H9 (cell line): ENCODE measurements at regions not wholly inside any gene's neighbourhood (a gene's known extent, or its start where the extent isn't known, plus 50 kb on each side); places are given as distances from the start of the nearest gene placed in this dataset.

Experiments
- DNase-seq: peaks from one replicate; pipeline ENCODE4 v3.0.0-alpha.2; 2017
- H2AFZ ChIP-seq: one replicate; pipeline ENCODE4 v1.6.1; 2013; ENCODE audit warnings: mild to moderate bottlenecking, low read length, control low read depth, moderate library complexity
- H2AK5ac ChIP-seq: 2 replicates; pipeline ENCODE4 v1.6.1; 2013; ENCODE audit warnings: low read length, control low read depth, mixed read lengths; ENCODE audit not compliant: insufficient read length
- H2BK120ac ChIP-seq: one replicate; pipeline ENCODE4 v1.6.1; 2013; ENCODE audit warnings: low read depth, mild to moderate bottlenecking, low read length, control low read depth, inconsistent platforms; ENCODE audit not compliant: poor library complexity, severe bottlenecking
- H2BK12ac ChIP-seq: 2 replicates; pipeline ENCODE4 v1.6.1; 2013; ENCODE audit warnings: low read length, control low read depth, mixed read lengths, low read depth; ENCODE audit not compliant: insufficient read length
- H2BK15ac ChIP-seq: 2 replicates; pipeline ENCODE4 v1.6.1; 2013; ENCODE audit warnings: low read depth, low read length, control low read depth
- H2BK20ac ChIP-seq: one replicate; pipeline ENCODE4 v1.6.1; 2013; ENCODE audit warnings: low read depth, mild to moderate bottlenecking, low read length, control low read depth, inconsistent platforms; ENCODE audit not compliant: poor library complexity, severe bottlenecking
- H2BK5ac ChIP-seq: 2 replicates; pipeline ENCODE4 v1.6.1; 2013; ENCODE audit warnings: low read length, control low read depth, mixed read lengths; ENCODE audit not compliant: insufficient read length
- H3K14ac ChIP-seq: 2 replicates; pipeline ENCODE4 v1.6.1; 2013; ENCODE audit warnings: low read length, control low read depth; ENCODE audit not compliant: insufficient read depth
- H3K18ac ChIP-seq: 2 replicates; pipeline ENCODE4 v1.6.1; 2013; ENCODE audit warnings: low read depth, mild to moderate bottlenecking, mixed read lengths, low read length, control low read depth; ENCODE audit not compliant: insufficient read length
- H3K23ac ChIP-seq: 2 replicates; pipeline ENCODE4 v1.6.1; 2013; ENCODE audit warnings: low read length, control low read depth, mixed read lengths, low read depth; ENCODE audit not compliant: insufficient read length
- H3K23me2 ChIP-seq: 2 replicates; pipeline ENCODE4 v1.6.1; 2013; ENCODE audit warnings: low read depth, mild to moderate bottlenecking, mixed read lengths, low read length, control low read depth; ENCODE audit not compliant: insufficient read length, poor library complexity, severe bottlenecking
- H3K27ac ChIP-seq: 2 replicates; pipeline ENCODE4 v1.5.1; 2013; ENCODE audit warnings: low read length, control low read depth, mixed read lengths, low read depth; ENCODE audit not compliant: insufficient read length
- H3K27me3 ChIP-seq: 2 replicates; pipeline ENCODE4 v1.6.1; 2013; ENCODE audit warnings: low read length, control low read depth, inconsistent platforms; ENCODE audit not compliant: insufficient read depth
- H3K4ac ChIP-seq: 2 replicates; pipeline ENCODE4 v1.6.1; 2013; ENCODE audit warnings: low read depth, mild to moderate bottlenecking, control low read depth, inconsistent platforms, low read length, moderate library complexity
- H3K4me1 ChIP-seq: 2 replicates; pipeline ENCODE4 v1.6.1; 2013; ENCODE audit warnings: low read length, control low read depth, inconsistent platforms; ENCODE audit not compliant: insufficient read depth
- H3K4me2 ChIP-seq: 2 replicates; pipeline ENCODE4 v1.6.1; 2013; ENCODE audit warnings: low read length, control low read depth, mixed read lengths; ENCODE audit not compliant: insufficient read length, insufficient read depth
- H3K56ac ChIP-seq: 2 replicates; pipeline ENCODE4 v1.6.1; 2013; ENCODE audit warnings: low read depth, mild to moderate bottlenecking, mixed read lengths, low read length, control low read depth; ENCODE audit not compliant: insufficient read length
- H3K79me1 ChIP-seq: 2 replicates; pipeline ENCODE4 v1.6.1; 2013; ENCODE audit warnings: low read depth, mild to moderate bottlenecking, moderate library complexity, low read length, control low read depth, inconsistent platforms; ENCODE audit not compliant: insufficient read depth, poor library complexity, severe bottlenecking
- H3K79me2 ChIP-seq: 2 replicates; pipeline ENCODE4 v1.6.1; 2013; ENCODE audit warnings: low read length, control low read depth, inconsistent platforms; ENCODE audit not compliant: insufficient read depth
- H3K9ac ChIP-seq: 2 replicates; pipeline ENCODE4 v1.6.1; 2013; ENCODE audit warnings: low read length, control low read depth, mixed read lengths; ENCODE audit not compliant: insufficient read length; ENCODE audit errors: extremely low read depth
- H3K9me3 ChIP-seq: one replicate; pipeline ENCODE4 v1.6.1; 2013; ENCODE audit warnings: low read depth, low read length, inconsistent platforms; ENCODE audit not compliant: control insufficient read depth
- H3T11ph ChIP-seq: one replicate; pipeline ENCODE4 v1.6.1; 2013; ENCODE audit warnings: mild to moderate bottlenecking, low read length, control low read depth, inconsistent platforms
- H4K20me1 ChIP-seq: one replicate; pipeline ENCODE4 v1.6.1; 2013; ENCODE audit not compliant: control insufficient read depth, insufficient read length, insufficient read depth
- H4K5ac ChIP-seq: 2 replicates; pipeline ENCODE4 v1.6.1; 2013; ENCODE audit warnings: low read depth, mild to moderate bottlenecking, mixed read lengths, low read length, control low read depth; ENCODE audit not compliant: insufficient read length
- H4K8ac ChIP-seq: replicated peaks from 2 replicates; pipeline ENCODE4 v1.6.1; 2013; ENCODE audit warnings: low read length, control low read depth, mixed read lengths, low read depth; ENCODE audit not compliant: insufficient read length
- H4K91ac ChIP-seq: 2 replicates; pipeline ENCODE4 v1.6.1; 2013; ENCODE audit warnings: low read depth, mild to moderate bottlenecking, moderate library complexity, mixed read lengths, low read length, control low read depth; ENCODE audit not compliant: insufficient read length
- H3K27ac Mint-ChIP-seq, 3 experiments: 2 replicates in 2 of 3; 3 replicates in 1 of 3; pipeline ENCODE4 v1.8.0; 2020 to 2021; ENCODE audit warnings: mixed read lengths in 3 of 3, mild to moderate bottlenecking in 1 of 3, moderate library complexity in 1 of 3
- H3K27me3 Mint-ChIP-seq: 2 replicates; pipeline ENCODE4 v1.8.0; 2021; ENCODE audit warnings: low read depth, mild to moderate bottlenecking, moderate library complexity, mixed read lengths
- H3K36me3 Mint-ChIP-seq, 3 experiments: 2 replicates in 2 of 3; 3 replicates in 1 of 3; pipeline ENCODE4 v1.8.0; 2020 to 2021; ENCODE audit warnings: low read depth in 3 of 3, mixed read lengths in 3 of 3; ENCODE audit not compliant: insufficient read depth in 1 of 3
- H3K4me1 Mint-ChIP-seq, 2 experiments: 2 replicates each; pipeline ENCODE4 v1.8.0; 2020; ENCODE audit warnings: mixed read lengths in 2 of 2
- H3K4me3 Mint-ChIP-seq, 2 experiments: 2 replicates in 1 of 2; 3 replicates in 1 of 2; pipeline ENCODE4 v1.8.0; 2020 to 2021; ENCODE audit warnings: mild to moderate bottlenecking in 2 of 2, mixed read lengths in 2 of 2, moderate library complexity in 1 of 2
- H3K9me3 Mint-ChIP-seq, 2 experiments: 2 replicates in 1 of 2; 3 replicates in 1 of 2; pipeline ENCODE4 v1.8.0; 2020; ENCODE audit warnings: mild to moderate bottlenecking in 2 of 2, mixed read lengths in 2 of 2, moderate library complexity in 1 of 2
- TF ChIP-seq, protein P1 (sequence below): fragments of 200-600 bp; sonication (generic); conservative IDR thresholded peaks from 3 replicates; pipeline ENCODE4 v1.8.0; 2021; ENCODE audit warnings: antibody characterized with exemption, mild to moderate bottlenecking

DNA sequence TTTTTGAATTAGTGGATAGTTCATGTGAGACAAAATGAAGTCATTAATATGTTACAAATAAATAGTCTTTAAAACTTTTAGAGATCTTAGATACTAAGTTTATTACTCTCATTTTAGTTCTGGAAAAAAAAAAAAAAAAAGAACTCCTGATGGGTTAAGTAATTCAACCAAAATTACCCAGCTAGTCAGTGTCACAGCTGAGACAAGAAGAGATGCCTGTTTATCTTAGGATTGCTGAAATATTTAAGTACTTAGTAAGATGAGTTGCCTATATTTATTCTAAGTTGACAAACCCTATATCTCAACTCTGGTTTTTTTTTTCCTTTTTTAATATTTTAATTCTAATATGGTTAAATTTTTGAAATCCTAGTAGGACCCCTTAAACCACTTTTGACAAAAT is 781.0 kb upstream of the LRRN3 start:
- Histone ChIP-seq H3K14ac (no peak overlapping the region), H4K8ac (no peak overlapping the region), H2BK5ac (no peak overlapping the region), H3K79me2 (no peaks in the 10 kb centered on the region), H4K5ac (no peak overlapping the region), H3T11ph (no peak overlapping the region), H2AFZ (no peak overlapping the region), H2BK120ac (no peak overlapping the region), H2BK15ac (no peak overlapping the region), H3K79me1 (no peaks in the 10 kb centered on the region), H3K4ac (no peak overlapping the region), H3K27me3 (no peaks in the 10 kb centered on the region), H4K20me1 (no peaks in the 10 kb centered on the region), H3K27ac (no peak overlapping the region), H2BK20ac (no peak overlapping the region), H4K91ac (no peak overlapping the region), H3K9ac (no peak overlapping the region), H3K18ac (no peak overlapping the region), H3K23me2 (no peaks in the 10 kb centered on the region), H3K9me3 (no peaks in the 10 kb centered on the region), H3K23ac (no peak overlapping the region), H3K4me2 (no peak overlapping the region), H2AK5ac (no peak overlapping the region), H2BK12ac (no peak overlapping the region), H3K56ac (no peak overlapping the region), H3K4me1 (no peaks in the 10 kb centered on the region)
- DNase-seq: no peak
- Mint-ChIP-seq H3K27ac (no peak overlapping the region), H3K9me3 (peaks cover 9 to 14% of the 10 kb centered on the region in 2 experiments), H3K27me3 (no peaks in the 10 kb centered on the region), H3K4me1 (no peaks in the 10 kb centered on the region), H3K4me3 (no peak overlapping the region), H3K36me3 (peaks cover 0 to 18% (median 11%) of the 10 kb centered on the region in 3 experiments; a peak in 5 of 7 replicates)
- TF ChIP-seq, protein P1, sequence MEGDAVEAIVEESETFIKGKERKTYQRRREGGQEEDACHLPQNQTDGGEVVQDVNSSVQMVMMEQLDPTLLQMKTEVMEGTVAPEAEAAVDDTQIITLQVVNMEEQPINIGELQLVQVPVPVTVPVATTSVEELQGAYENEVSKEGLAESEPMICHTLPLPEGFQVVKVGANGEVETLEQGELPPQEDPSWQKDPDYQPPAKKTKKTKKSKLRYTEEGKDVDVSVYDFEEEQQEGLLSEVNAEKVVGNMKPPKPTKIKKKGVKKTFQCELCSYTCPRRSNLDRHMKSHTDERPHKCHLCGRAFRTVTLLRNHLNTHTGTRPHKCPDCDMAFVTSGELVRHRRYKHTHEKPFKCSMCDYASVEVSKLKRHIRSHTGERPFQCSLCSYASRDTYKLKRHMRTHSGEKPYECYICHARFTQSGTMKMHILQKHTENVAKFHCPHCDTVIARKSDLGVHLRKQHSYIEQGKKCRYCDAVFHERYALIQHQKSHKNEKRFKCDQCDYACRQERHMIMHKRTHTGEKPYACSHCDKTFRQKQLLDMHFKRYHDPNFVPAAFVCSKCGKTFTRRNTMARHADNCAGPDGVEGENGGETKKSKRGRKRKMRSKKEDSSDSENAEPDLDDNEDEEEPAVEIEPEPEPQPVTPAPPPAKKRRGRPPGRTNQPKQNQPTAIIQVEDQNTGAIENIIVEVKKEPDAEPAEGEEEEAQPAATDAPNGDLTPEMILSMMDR: no peak
